GM12878 (cell line): ENCODE measurements at regions not wholly inside any gene's neighbourhood (a gene's known extent, or its start where the extent isn't known, plus 50 kb on each side); places are given as distances from the start of the nearest gene placed in this dataset.

ENCODE experiments used
- ATAC-seq: fragments of 200-7000 bp; cut with Tn5 transposase; 3 replicates; pipeline ENCODE4 v1.9.1; 2020; ENCODE audit warnings: mild to moderate bottlenecking, moderate library complexity
- BruUV-seq: library from RNA; stranded (reverse); fragments of 400-500 nt; replicated peaks from 2 replicates; lab custom pipeline; 2021; lab: Mats Ljungman, UMichigan
- CTCF ChIA-PET: fragments of 300-600 bp; sonication (Branson Sonifier 250); formaldehyde crosslinking; extraction: SDS; loops from one replicate; lab custom pipeline; 2021; ENCODE audit warnings: inconsistent platforms; lab: Yijun Ruan, JAX
- POLR2A ChIA-PET: fragments of 350-600 bp; formaldehyde crosslinking; extraction: SDS; loops from one replicate; lab custom pipeline; 2021; ENCODE audit warnings: inconsistent platforms; lab: Charles Lee
- RAD21 ChIA-PET: fragments of 300-600 bp; sonication (Branson Sonifier 250); formaldehyde crosslinking; loops from one replicate; lab custom pipeline; 2023; ENCODE audit warnings: antibody characterized with exemption; ENCODE audit not compliant: unreplicated experiment; lab: Charles Lee
- SMC1A ChIA-PET: fragments of 300-600 bp; sonication (Branson Sonifier 250); formaldehyde crosslinking; loops from one replicate; lab custom pipeline; 2023; ENCODE audit not compliant: unreplicated experiment, uncharacterized antibody; lab: Charles Lee
- DNase-seq: peaks from one replicate; pipeline ENCODE4 v3.0.0-alpha.2; 2011; ENCODE audit warnings: low read depth, low spot score
- FAIRE-seq: peaks from 3 replicates; lab custom pipeline; 2011; peaks lifted over from hg19 to GRCh38; lab: Jason Lieb, UNC
- H2AFZ ChIP-seq: 2 replicates; pipeline ENCODE4 v1.6.0; 2011; ENCODE audit warnings: low read depth, low read length, control low read depth; ENCODE audit not compliant: control insufficient read depth
- H3K27ac ChIP-seq: 2 replicates; pipeline ENCODE4 v1.5.1; 2011; ENCODE audit warnings: control low read depth; ENCODE audit not compliant: control insufficient read depth, insufficient read depth
- H3K27me3 ChIP-seq, 2 experiments: replicated peaks in 1 of 2; 2 replicates each; pipeline versions ENCODE4 v1.6.0 to v1.6.1; 2011; ENCODE audit warnings: low read length in 1 of 2; ENCODE audit not compliant: control insufficient read depth in 2 of 2, insufficient read depth in 2 of 2
- H3K36me3 ChIP-seq, 2 experiments: 2 replicates each; pipeline ENCODE4 v1.5.1; 2011; ENCODE audit warnings: low read length in 1 of 2; ENCODE audit not compliant: control insufficient read depth in 2 of 2, insufficient read depth in 2 of 2
- H3K4me1 ChIP-seq: 2 replicates; pipeline ENCODE4 v1.6.1; 2011; ENCODE audit warnings: mild to moderate bottlenecking, low read length, moderate library complexity, mixed read lengths; ENCODE audit not compliant: control insufficient read depth, insufficient read depth
- H3K4me2 ChIP-seq: 2 replicates; pipeline ENCODE4 v1.6.0; 2011; ENCODE audit warnings: control low read depth; ENCODE audit not compliant: control insufficient read depth, insufficient read depth
- H3K4me3 ChIP-seq: fragments of 200-600 bp; sonication (generic); 2 replicates; pipeline ENCODE4 v1.5.1; 2016
- H3K79me2 ChIP-seq: 2 replicates; pipeline ENCODE4 v1.6.0; 2011; ENCODE audit warnings: low read length; ENCODE audit not compliant: control insufficient read depth, insufficient read depth
- H3K9ac ChIP-seq: 2 replicates; pipeline ENCODE4 v1.8.0; 2011; ENCODE audit warnings: low read length, control low read depth, mixed read lengths; ENCODE audit not compliant: control insufficient read depth, insufficient read depth
- H3K9me3 ChIP-seq: replicated peaks from 3 replicates; pipeline ENCODE4 v1.5.1; 2011; ENCODE audit warnings: mild to moderate bottlenecking, low read length; ENCODE audit not compliant: control insufficient read depth, insufficient read depth
- H4K20me1 ChIP-seq: 2 replicates; pipeline ENCODE4 v1.6.0; 2011; ENCODE audit not compliant: control insufficient read depth, insufficient read depth
- ATF2 ChIP-seq: IDR thresholded peaks from 2 replicates; pipeline ENCODE4 v1.6.1; 2012; ENCODE audit warnings: low read length, inconsistent platforms
- ATF3 ChIP-seq: IDR thresholded peaks from 2 replicates; pipeline ENCODE4 v1.6.1; 2011; ENCODE audit warnings: low read depth, mild to moderate bottlenecking, low read length, moderate library complexity, borderline replicate concordance; ENCODE audit errors: extremely low read depth
- CEBPB ChIP-seq, 2 experiments: fragments of 150-350 bp in 1 of 2; IDR thresholded peaks; 2 replicates each; pipeline ENCODE4 v1.6.1; 2012 to 2014; ENCODE audit warnings: low read depth in 2 of 2, low read length in 2 of 2, borderline replicate concordance in 1 of 2, inconsistent platforms in 1 of 2
- CHD2 ChIP-seq: IDR thresholded peaks from 2 replicates; pipeline ENCODE4 v1.6.1; 2011; ENCODE audit warnings: low read depth, low read length, improper control_type of control experiment, borderline replicate concordance
- CREB1 ChIP-seq: IDR thresholded peaks from 2 replicates; pipeline ENCODE4 v1.6.1; 2012; ENCODE audit warnings: low read depth, mild to moderate bottlenecking, inconsistent platforms
- ETV6 ChIP-seq, 2 experiments: fragments of 450-650 bp in 1 of 2; IDR thresholded peaks in 1 of 2; conservative IDR thresholded peaks in 1 of 2; 2 replicates each; pipeline ENCODE4 v1.6.1; 2014; ENCODE audit warnings: antibody characterized with exemption in 1 of 2, borderline replicate concordance in 1 of 2, low read depth in 1 of 2, mild to moderate bottlenecking in 1 of 2, moderate library complexity in 1 of 2
- JUNB ChIP-seq: IDR thresholded peaks from 2 replicates; pipeline ENCODE4 v1.6.1; 2016; ENCODE audit warnings: antibody characterized with exemption, mild to moderate bottlenecking
- POLR2A ChIP-seq: IDR thresholded peaks from 2 replicates; pipeline ENCODE4 v1.6.1; 2011; ENCODE audit warnings: low read depth, mild to moderate bottlenecking, low read length
- POLR2AphosphoS2 ChIP-seq: IDR thresholded peaks from 2 replicates; pipeline ENCODE4 v1.6.1; 2011; ENCODE audit warnings: low read depth, mild to moderate bottlenecking, low read length, improper control_type of control experiment, moderate library complexity
- RAD51 ChIP-seq: fragments of 450-650 bp; IDR thresholded peaks from 2 replicates; pipeline ENCODE4 v1.6.1; 2016; ENCODE audit warnings: moderate library complexity, mild to moderate bottlenecking, inconsistent platforms
- ZBTB33 ChIP-seq: fragments of 450-650 bp; IDR thresholded peaks from 2 replicates; pipeline ENCODE4 v1.6.1; 2017; ENCODE audit warnings: mild to moderate bottlenecking
- WGBS: methylation state at CpG from one replicate; pipeline ENCODE4 v1.1.6; 2016; ENCODE audit warnings: low lambda C conversion rate; ENCODE audit not compliant: insufficient replicate concordance, insufficient coverage; ENCODE audit errors: missing lambda C conversion rate; 5-methylcytosine and 5-hydroxymethylcytosine counted together
- in situ Hi-C: fragments of 300-500 bp; cut with MboI; formaldehyde crosslinking; loops from 9 replicates; pipeline ENCODE4 v1.14.3; 2018; ENCODE audit warnings: mixed read lengths
- intact Hi-C: fragments of 100-400 bp; cut with micrococcal nuclease; formaldehyde crosslinking; loops from one replicate; pipeline ENCODE4 v1.14.2; 2022; ENCODE audit not compliant: unreplicated experiment

- POLR2A ChIA-PET: no interaction called here
- 3% methylated on average over 6 of the region's 6 CpGs for WGBS
- no peak for TF ChIP-seq CREB1
- TF ChIP-seq CHD2: no peak
- no peak for TF ChIP-seq RAD51
- ATAC-seq (no peak; the same call in 2 of the 3 replicates), FAIRE-seq (no peak), DNase-seq (no peak)
- Histone ChIP-seq H3K4me1 (no peaks in the 10 kb centered on the region), H4K20me1 (no peaks in the 10 kb centered on the region), H3K79me2 (no peaks in the 10 kb centered on the region), H2AFZ (no peak overlapping the region), H3K4me3 (no peak overlapping the region), H3K4me2 (no peak overlapping the region), H3K9me3 (no peaks in the 10 kb centered on the region), H3K9ac (no peak overlapping the region), H3K36me3 (no peaks in the 10 kb centered on the region), H3K27ac (no peak overlapping the region), H3K27me3 (no peaks in the 10 kb centered on the region)
- RAD21 ChIA-PET: no interaction called here
- SMC1A ChIA-PET: interaction anchor here (0.9 kb wide), 1 partner anchor 21 kb away, joined by 3 read pairs; no protein-coding TSS in a partner anchor
- BruUV-seq: no TSS peak
- in situ Hi-C loops: no loop called here
- intact Hi-C loops: no loop called here
- CTCF ChIA-PET: no interaction called here
Measured at GRCh38 chr10:120285408-120285807, 171.6 kb upstream of the PLPP4 start.

- Histone ChIP-seq H3K9ac (no peak overlapping the region), H3K27ac (no peak overlapping the region), H4K20me1 (no peaks in the 10 kb centered on the region), H3K9me3 (no peaks in the 10 kb centered on the region), H3K4me2 (no peak overlapping the region), H2AFZ (no peak overlapping the region), H3K36me3 (no peaks in the 10 kb centered on the region), H3K4me3 (no peak overlapping the region), H3K79me2 (no peaks in the 10 kb centered on the region), H3K27me3 (no peaks in the 10 kb centered on the region), H3K4me1 (no peaks in the 10 kb centered on the region)
- in situ Hi-C loops: no loop called here
- FAIRE-seq (no peak), DNase-seq (no peak), ATAC-seq (no peak)
- BruUV-seq: no TSS peak
- intact Hi-C loops: no loop called here
- ChIA-PET CTCF (no interaction called here), POLR2A (no interaction called here), SMC1A (interaction anchor here (0.6 kb wide), 1 partner anchor 33 kb away, joined by 3 read pairs; no protein-coding TSS in a partner anchor), RAD21 (no interaction called here)
- TF ChIP-seq ATF3: no peak
- no peak for TF ChIP-seq POLR2A
- no peak for TF ChIP-seq POLR2AphosphoS2
- TF ChIP-seq CEBPB (IDR thresholded peaks at IDR 0.05; ENCODE audit: borderline replicate concordance in 1 of 2, low read depth in 2 of 2, low read length in 2 of 2): no peak
- TF ChIP-seq ZBTB33: no peak
- TF ChIP-seq ATF2: no peak
- no peak for TF ChIP-seq ETV6 (conservative IDR thresholded peaks at IDR 0.05 in 1 of 2, IDR thresholded peaks at IDR 0.05 in 1 of 2; ENCODE audit: borderline replicate concordance in 1 of 2, low read depth in 1 of 2)
- TF ChIP-seq JUNB: no peak
- 0% methylated on average over 3 of the region's 3 CpGs for WGBS
Measured at GRCh38 chr10:120286280-120286679, 170.7 kb upstream of the PLPP4 start.
